ENCODE measurements at regions not wholly inside any gene's neighbourhood (a gene's known extent, or its start where the extent isn't known, plus 50 kb on each side); places are given as distances from the start of the nearest gene placed in this dataset.

- intact Hi-C loops (cut with micrococcal nuclease) (no loop called here), dilution Hi-C loops (cut with MboI; ENCODE audit: extremely low pct_ligation_motif_present, low sequenced_read_pairs) (no loop called here)
- Histone ChIP-seq H3K27ac (ENCODE audit: insufficient read depth, low read depth, low read length) (no peak overlapping the region), H3K4me3 (replicated peaks in 1 of 3; ENCODE audit: insufficient read depth in 1 of 3, low read depth in 1 of 3, low read length in 3 of 3) (no peak overlapping the region), H3K4me2 (ENCODE audit: insufficient read depth, low read length) (no peak overlapping the region), H3K9me3 (replicated peaks; ENCODE audit: control insufficient read depth, insufficient read depth, low read length) (peaks cover 2% of the 10 kb centered on the region), H3K27me3 (ENCODE audit: control insufficient read depth in 2 of 2, insufficient read depth in 2 of 2, low read length in 2 of 2) (no peaks in the 10 kb centered on the region), H3K9me1 (replicated peaks; ENCODE audit: control insufficient read depth, extremely low read depth, insufficient read depth, low read length) (no peaks in the 10 kb centered on the region), H2AFZ (ENCODE audit: low read depth, low read length) (no peak overlapping the region), H3K36me3 (ENCODE audit: control insufficient read depth in 2 of 2, extremely low read depth in 1 of 2, insufficient read depth in 2 of 2, low read length in 2 of 2) (no peaks in the 10 kb centered on the region), H4K20me1 (replicated peaks; ENCODE audit: control insufficient read depth, extremely low read depth, insufficient read depth, low read length) (no peaks in the 10 kb centered on the region), H3K79me2 (ENCODE audit: control insufficient read depth, insufficient read depth, low read length) (no peaks in the 10 kb centered on the region), H3K9ac (replicated peaks; ENCODE audit: extremely low read depth, insufficient read depth, low read length) (no peak overlapping the region), H3K4me1 (ENCODE audit: control insufficient read depth, extremely low read depth, insufficient read depth, low read length) (no peaks in the 10 kb centered on the region)
- FAIRE-seq = no peak
- no TSS peak for BruUV-seq (replicated peaks)
- ChIA-PET CTCF (no interaction called here), POLR2A (no interaction called here)
- no peak for DNase-seq (ENCODE audit: low read depth, low spot score)
- TF ChIP-seq POLR2A (IDR thresholded peaks at IDR 0.05; ENCODE audit: low read depth, low read length) = no peak
- TF ChIP-seq EZH2 (IDR thresholded peaks at IDR 0.05; ENCODE audit: borderline replicate concordance, low read depth, low read length, severe bottlenecking) = no peak
- no peak for TF ChIP-seq POLR2AphosphoS5 (IDR thresholded peaks at IDR 0.05; ENCODE audit: insufficient read depth, low read depth, low read length)
- no peak for TF ChIP-seq GATA2 (IDR thresholded peaks at IDR 0.05; ENCODE audit: insufficient read depth, insufficient read length, low read depth, low read length)
These were observed 579.2 kb downstream of the BCL11B start for GRCh38 chr14:98692832-98693231.

- CTCF ChIA-PET = no interaction called here
- TF ChIP-seq EZH2 (IDR thresholded peaks at IDR 0.05; ENCODE audit: borderline replicate concordance, low read depth, low read length, severe bottlenecking) (no peak), POLR2A (IDR thresholded peaks at IDR 0.05; ENCODE audit: low read depth, low read length) (no peak), GATA2 (IDR thresholded peaks at IDR 0.05; ENCODE audit: insufficient read depth, insufficient read length, low read depth, low read length) (no peak), CTCF (IDR thresholded peaks at IDR 0.05; ENCODE audit: extremely low read depth in 1 of 2, insufficient read depth in 1 of 2, low read depth in 1 of 2, low read length in 2 of 2) (no peak), FOS (IDR thresholded peaks at IDR 0.05; ENCODE audit: borderline replicate concordance, insufficient read depth, low read length) (no peak), POLR2AphosphoS5 (IDR thresholded peaks at IDR 0.05; ENCODE audit: insufficient read depth, low read depth, low read length) (no peak), MAX (IDR thresholded peaks at IDR 0.05; ENCODE audit: insufficient read depth, insufficient read length) (no peak), MYC (IDR thresholded peaks at IDR 0.05; ENCODE audit: low read depth, low read length) (no peak), JUN (IDR thresholded peaks at IDR 0.05; ENCODE audit: borderline replicate concordance, insufficient read depth, insufficient read length, low read depth) (no peak)
- Histone ChIP-seq H4K20me1 (replicated peaks; ENCODE audit: control insufficient read depth, extremely low read depth, insufficient read depth, low read length) (no peaks in the 10 kb centered on the region), H3K4me3 (replicated peaks in 1 of 3; ENCODE audit: insufficient read depth in 1 of 3, low read depth in 1 of 3, low read length in 3 of 3) (no peak overlapping the region), H2AFZ (ENCODE audit: low read depth, low read length) (no peak overlapping the region), H3K79me2 (ENCODE audit: control insufficient read depth, insufficient read depth, low read length) (no peaks in the 10 kb centered on the region), H3K9ac (replicated peaks; ENCODE audit: extremely low read depth, insufficient read depth, low read length) (no peak overlapping the region), H3K4me1 (ENCODE audit: control insufficient read depth, extremely low read depth, insufficient read depth, low read length) (no peaks in the 10 kb centered on the region), H3K27ac (ENCODE audit: insufficient read depth, low read depth, low read length) (no peak overlapping the region), H3K9me3 (replicated peaks; ENCODE audit: control insufficient read depth, insufficient read depth, low read length) (peaks cover 2% of the 10 kb centered on the region), H3K27me3 (ENCODE audit: control insufficient read depth in 2 of 2, insufficient read depth in 2 of 2, low read length in 2 of 2) (no peaks in the 10 kb centered on the region), H3K9me1 (replicated peaks; ENCODE audit: control insufficient read depth, extremely low read depth, insufficient read depth, low read length) (no peaks in the 10 kb centered on the region), H3K4me2 (ENCODE audit: insufficient read depth, low read length) (no peak overlapping the region), H3K36me3 (ENCODE audit: control insufficient read depth in 2 of 2, extremely low read depth in 1 of 2, insufficient read depth in 2 of 2, low read length in 2 of 2) (no peaks in the 10 kb centered on the region)
- no TSS peak for BruUV-seq (replicated peaks)
- DNase-seq (ENCODE audit: low read depth, low spot score) = no peak
- FAIRE-seq = no peak
- POLR2A ChIA-PET = no interaction called here
- intact Hi-C loops (cut with micrococcal nuclease) (no loop called here), dilution Hi-C loops (cut with MboI; ENCODE audit: extremely low pct_ligation_motif_present, low sequenced_read_pairs) (no loop called here)
These were observed 577.5 kb downstream of the BCL11B start for GRCh38 chr14:98694541-98694940.
